GM19438 (cell line): ENCODE measurements at regions not wholly inside any gene's neighbourhood (a gene's known extent, or its start where the extent isn't known, plus 50 kb on each side); places are given as distances from the start of the nearest gene placed in this dataset.
"Not testable (repeated sequence)": the region's sequence is repeated elsewhere in the genome, so short reads cannot be mapped to it uniquely, and the experiment has no call there.

Experiments
- ATAC-seq: cut with Tn5 transposase; IDR thresholded peaks from one replicate; pipeline ENCODE4 v1.9.1; 2021; ENCODE audit warnings: low read depth; ENCODE audit not compliant: unreplicated experiment

DNA sequence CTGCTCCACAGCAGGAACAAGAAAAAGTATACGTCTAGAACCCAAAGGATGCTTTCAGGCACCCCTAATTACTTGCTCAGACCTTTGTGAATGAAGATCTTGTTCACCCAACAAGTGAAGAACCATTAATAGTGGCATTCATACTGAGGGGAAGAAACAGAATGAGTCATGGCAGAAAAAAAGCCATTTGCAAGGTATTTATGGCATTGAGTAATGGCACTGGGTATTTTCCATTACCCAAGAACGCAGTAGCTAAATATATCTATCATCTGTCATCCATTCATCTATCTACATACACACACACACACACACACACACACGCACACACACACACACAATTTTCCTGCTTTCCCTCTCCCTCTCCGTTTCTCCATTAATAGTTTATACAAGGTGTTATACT, 56.4 kb upstream of the XIRP2 start:
- no peak for ATAC-seq

DNA sequence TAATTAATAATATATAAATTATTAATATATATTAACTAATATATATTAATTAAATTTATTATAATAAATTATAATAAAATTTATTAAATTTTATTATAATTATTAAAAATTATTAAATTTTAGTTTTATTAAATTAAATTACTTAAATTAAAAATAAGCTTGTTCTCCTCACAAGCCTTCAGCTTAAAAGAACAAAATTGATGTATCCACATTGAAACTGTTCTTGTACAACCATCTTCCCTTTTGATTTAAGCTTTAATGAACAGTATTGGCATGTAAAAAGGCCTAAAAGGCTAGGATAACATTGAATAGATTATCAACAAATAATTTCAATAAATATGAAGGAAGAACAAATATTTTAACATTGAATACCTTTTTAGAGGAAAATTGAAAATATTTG, 62.4 kb upstream of the XIRP2 start:
- no peak for ATAC-seq

DNA sequence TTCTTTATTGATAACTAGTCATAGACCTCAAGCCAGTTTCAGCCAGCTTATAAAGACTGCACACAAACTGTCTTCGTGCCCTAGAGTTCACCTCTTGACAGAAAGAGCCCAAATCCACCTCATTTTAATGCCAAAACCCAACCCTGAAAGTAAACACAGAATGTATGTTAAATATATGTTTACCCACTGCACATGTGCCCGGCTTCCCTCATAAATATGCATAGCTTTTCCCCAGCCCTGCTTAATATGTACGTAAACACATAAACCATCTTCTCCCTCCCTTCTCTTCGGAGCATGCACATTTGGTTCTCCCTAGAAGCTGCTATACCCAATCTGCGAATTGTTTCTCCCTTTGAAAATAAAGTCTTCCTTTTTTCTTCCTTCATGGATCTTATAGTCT, 73.9 kb upstream of the XIRP2 start:
- ATAC-seq, result no peak

DNA sequence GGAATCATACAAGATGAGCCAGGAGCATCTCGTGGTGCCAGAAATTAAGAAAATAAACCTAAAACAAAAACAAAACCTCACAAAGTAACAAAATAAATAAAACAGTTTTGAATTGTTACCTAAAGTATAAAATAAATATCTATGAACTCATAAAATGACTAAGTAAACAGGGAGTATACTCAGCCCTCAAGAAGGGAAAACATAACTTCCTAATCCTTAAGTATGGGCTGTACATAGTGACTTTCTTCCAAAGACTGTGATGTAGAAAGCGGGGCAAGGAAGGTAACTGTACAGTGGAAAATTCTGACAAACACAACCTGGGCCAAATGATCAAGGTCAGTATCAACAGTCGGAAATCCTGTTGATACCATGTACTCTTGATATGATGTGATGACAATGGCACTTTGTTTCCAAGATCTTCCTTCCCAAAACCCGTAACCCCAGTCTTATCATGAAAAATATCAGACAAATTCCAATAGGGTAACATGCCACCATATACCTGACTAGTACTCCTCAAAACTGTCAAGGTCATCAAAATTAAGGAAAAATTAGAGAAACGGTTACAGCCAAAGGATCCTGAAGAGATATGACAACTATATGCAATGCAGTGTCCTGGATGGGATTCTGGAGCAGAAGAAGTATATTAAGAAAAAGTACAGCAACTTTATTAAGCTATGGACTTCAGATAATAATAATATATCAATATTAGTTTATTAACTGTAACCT, 76.0 kb upstream of the XIRP2 start:
- no peak for ATAC-seq

GRCh38 chr2:166805753-166806152, 82.5 kb upstream of the XIRP2 start:
- ATAC-seq, result no peak

DNA sequence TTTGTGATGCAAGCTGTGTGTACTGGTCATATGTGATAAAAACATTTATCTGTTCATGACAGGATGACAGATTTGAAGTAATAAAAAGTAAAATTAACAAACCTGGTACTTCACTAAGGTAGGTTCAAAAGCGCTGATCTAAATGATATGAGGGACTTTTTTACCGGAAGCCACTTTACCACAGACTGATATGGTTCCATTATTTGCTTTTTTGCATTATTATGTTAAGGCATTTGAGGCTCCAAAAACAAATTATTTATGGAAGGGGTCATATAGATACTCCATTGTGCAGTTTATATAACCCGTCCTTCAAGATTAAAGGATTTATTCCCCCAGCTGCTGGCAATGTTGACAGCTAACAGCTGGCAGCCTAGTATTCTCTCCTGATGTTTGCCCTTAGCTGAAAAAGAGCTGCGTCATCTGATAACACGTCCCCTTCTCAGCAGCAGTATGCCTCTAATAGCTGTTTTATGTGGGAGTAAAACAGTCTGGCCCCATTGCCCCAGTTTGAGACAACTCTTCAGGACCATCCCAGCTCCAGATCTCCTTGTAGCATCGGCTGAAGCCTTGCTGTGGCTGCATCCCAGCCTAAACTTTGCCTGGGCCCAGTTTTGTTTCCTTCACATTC, 84.8 kb upstream of the XIRP2 start:
- no peak for ATAC-seq

DNA sequence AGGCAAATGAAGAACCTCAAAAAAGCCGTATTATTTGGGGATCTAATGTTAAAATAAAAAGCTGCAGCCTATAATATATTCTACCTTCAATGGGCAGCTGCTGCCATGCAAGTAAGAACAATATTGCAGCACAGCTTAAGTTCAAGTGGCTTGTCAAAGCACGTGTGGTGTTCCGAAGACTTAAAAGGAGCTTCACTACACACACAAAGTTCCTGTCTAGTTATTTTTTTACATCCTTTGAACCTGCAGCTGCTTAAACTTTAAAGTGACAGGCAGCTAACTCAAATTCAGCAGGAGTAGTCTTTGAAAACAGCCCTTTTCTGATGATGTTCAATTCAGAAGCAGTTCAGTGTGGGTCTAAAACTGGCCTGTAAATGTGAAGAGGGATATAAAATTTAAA, 85.8 kb upstream of the XIRP2 start:
- no peak for ATAC-seq

- ATAC-seq, result no peak
These were observed 95.5 kb upstream of the XIRP2 start for GRCh38 chr2:166792808-166793207.

DNA sequence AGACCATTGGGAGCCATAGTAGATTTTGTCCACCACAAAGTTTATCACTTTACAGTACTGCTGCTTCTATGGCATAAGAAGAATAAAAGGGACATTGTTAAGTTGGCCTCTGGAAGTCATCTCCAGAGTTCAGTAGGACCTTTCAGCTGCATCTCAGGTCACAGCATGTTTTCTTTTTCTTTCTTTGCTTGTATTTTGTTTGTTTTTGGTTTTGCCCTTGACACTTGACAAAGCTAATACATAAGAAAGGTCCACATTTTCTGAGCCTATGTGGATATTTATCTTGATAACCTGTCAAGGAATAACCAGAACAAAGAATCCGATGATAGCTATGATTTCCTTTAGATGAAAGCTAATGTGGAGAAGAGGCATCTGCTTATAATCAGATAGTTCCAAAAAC, 101.6 kb upstream of the XIRP2 start:
- ATAC-seq, result no peak

GRCh38 chr2:166784296-166784946, 103.9 kb upstream of the XIRP2 start:
- ATAC-seq, result no peak

- ATAC-seq, result no peak
These were observed 113.1 kb upstream of the XIRP2 start for GRCh38 chr2:166775176-166775575.

DNA sequence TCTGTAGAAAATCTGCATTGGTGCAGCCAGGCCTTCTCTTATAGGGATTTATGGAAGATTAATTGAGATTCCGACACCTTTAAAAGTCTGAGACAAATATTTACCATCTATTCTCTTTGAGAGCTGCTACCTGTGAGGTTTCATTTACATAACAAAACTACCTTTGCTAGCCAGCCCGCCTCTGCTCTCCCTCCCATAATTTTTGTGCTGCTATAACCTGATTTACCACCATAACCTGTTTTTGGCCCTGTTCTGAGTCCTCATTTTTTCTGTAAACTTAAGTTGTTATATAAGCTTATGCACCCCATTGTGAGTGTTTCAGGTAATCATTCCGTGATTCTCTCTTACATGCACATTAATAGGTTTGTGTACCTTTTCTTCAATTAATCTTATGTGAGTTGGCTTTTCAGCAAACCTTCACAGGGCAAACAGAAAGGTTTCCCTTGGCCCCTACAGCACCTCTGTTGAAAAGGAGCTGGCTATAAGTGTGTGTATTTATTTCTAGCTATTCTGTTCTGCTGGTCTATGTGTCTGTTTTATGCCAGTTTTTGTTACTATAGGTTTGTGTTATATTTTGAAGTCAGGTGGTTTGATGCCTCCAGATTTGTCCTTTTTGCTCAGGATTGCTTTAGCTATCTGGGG, 114.9 kb upstream of the XIRP2 start:
- no peak for ATAC-seq

GRCh38 chr2:166768393-166769123, 119.7 kb upstream of the XIRP2 start:
- peak; percentile 78 for ATAC-seq

DNA sequence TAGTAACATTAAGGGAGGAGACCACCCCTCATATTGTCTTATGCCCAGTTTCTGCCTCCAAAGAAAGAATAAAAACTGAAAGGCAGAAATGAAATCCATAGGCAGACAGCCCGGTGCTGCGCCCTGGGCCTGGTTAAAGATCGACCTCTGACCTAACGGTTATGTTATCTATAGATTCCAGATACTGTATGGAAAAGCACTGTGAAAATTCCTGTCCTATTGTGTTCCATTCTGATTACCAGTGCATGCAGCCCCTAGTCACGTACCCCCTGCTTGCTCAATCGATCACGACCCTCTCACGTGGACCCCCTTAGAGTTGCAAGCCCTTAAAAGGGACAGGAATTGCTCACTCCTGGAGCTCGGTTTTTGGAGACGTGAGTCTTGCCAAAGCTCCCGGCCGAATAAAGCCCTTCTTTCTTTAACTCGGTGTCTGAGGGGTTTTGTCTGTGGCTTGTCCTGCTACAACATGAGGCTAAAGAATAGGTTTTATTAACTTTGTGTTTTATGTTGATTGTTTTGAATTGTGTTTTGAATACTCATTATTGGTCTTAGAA, 121.4 kb upstream of the XIRP2 start:
- not testable (repeated sequence) for ATAC-seq

DNA sequence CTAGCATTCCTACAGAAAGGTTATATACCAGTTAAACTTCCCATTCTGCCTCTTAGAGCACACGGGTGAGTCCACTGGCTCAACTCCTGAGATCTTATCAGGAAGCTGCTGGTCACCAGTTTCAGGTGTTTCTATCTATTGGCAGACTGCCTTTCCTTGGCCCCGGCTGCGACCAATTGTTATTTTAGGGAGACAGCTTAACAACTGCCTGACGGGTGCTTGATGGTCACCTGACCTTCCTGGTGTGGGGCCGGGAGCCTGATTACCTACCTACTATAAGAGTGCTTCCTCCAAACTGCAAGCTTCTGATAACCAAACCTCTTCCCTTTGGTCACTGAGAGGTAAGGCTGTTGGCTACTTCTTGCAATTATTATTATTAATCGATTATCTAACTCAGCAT, 122.1 kb upstream of the XIRP2 start:
- no peak for ATAC-seq

GRCh38 chr2:166765141-166765540, 123.1 kb upstream of the XIRP2 start:
- ATAC-seq, result no peak

GRCh38 chr2:166764702-166765101, 123.6 kb upstream of the XIRP2 start:
- no peak for ATAC-seq

DNA sequence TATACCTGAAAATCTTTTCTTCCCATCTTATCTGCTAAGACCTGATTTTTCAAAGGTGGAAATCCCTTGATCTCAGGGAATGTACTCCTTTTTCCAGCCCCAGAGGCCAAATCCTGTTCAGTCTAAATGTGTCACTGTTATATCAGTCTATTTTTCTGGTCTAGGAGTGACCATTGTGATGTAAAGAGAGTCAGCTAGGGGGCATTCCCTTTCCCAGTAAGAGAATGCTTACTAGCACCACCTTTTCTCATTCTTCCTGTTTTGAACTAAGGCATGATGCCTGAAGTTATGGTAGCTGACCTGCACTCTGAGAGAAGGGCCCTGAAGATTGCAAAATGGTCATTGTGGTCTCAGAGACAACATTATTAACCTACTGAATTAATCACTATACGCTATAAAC, 124.1 kb upstream of the XIRP2 start:
- ATAC-seq, result no peak

GRCh38 chr2:166762746-166763145, 125.5 kb upstream of the XIRP2 start:
- no peak for ATAC-seq

DNA sequence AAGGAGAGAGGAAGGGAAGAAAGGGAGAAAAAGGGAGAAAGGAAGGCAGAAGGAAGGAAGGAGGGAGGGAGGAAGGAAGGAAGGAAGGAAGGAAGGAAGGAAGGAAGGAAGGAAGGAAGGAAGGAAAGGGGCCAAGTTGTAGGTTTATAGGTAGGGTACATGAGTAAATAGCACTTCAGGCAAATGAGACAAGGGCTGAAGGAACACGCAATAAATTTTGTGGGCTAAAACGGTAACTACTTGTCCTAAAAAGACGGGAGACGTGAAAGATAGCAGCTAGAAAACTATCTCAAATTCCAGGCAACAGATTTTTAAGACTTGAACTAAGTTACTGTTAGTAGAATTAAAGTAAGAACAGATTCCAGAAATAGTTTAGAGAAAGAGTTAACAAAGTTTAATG, 129.3 kb upstream of the XIRP2 start:
- no peak for ATAC-seq

GRCh38 chr2:166750624-166751023, 137.7 kb upstream of the XIRP2 start:
- no peak for ATAC-seq
